ENCODE measurements at regions not wholly inside any gene's neighbourhood (a gene's known extent, or its start where the extent isn't known, plus 50 kb on each side); places are given as distances from the start of the nearest gene placed in this dataset.

DNA sequence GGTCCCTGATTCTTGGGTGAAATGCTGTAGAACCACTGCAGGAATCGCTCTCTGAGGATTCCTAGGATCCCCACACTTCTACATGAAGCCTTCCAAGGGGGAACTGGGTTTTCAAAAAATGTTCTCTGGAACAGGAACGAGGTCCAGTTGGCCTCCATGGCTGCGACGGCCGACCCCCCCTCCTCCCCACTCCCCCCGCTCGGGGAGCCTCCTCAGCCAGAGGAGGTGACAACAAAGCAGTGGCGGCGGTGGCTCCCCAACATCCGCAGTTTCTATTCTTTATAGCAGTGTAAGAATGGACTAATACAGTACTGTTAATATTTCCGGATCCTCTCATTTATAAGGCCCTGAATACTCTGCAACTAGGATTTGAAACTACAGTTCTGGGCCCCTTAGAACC, 84.0 kb upstream of the PLAAT1 start:
- no peak for DNase-seq (ENCODE audit: low spot score)
- no TSS peak for BruUV-seq (replicated peaks)
- intact Hi-C loops (cut with micrococcal nuclease; ENCODE audit: unreplicated experiment): loop anchor here (1.0 kb wide), 1 partner anchor 10 kb away; no protein-coding TSS in a partner anchor
- POLR2A ChIA-PET (ENCODE audit: low non-redundant PET): no interaction called here
- Histone ChIP-seq H3K4me1 (ENCODE audit: insufficient read depth, low read length, poor library complexity, severe bottlenecking) (no peaks in the 10 kb centered on the region), H3K4me3 (ENCODE audit: low read depth, low read length, poor library complexity, severe bottlenecking) (no peak overlapping the region), H3K27me3 (replicated peaks; ENCODE audit: insufficient read depth, low read depth, low read length, poor library complexity) (peaks cover 4% of the 10 kb centered on the region), H3K9me3 (ENCODE audit: low read depth, low read length, poor library complexity, severe bottlenecking) (no peaks in the 10 kb centered on the region), H3K27ac (ENCODE audit: low read depth, low read length, poor library complexity, severe bottlenecking) (no peak overlapping the region), H3K36me3 (ENCODE audit: insufficient read depth, low read length, poor library complexity, severe bottlenecking) (no peaks in the 10 kb centered on the region)
- CTCF ChIA-PET: no interaction called here
- TF ChIP-seq, protein P1, sequence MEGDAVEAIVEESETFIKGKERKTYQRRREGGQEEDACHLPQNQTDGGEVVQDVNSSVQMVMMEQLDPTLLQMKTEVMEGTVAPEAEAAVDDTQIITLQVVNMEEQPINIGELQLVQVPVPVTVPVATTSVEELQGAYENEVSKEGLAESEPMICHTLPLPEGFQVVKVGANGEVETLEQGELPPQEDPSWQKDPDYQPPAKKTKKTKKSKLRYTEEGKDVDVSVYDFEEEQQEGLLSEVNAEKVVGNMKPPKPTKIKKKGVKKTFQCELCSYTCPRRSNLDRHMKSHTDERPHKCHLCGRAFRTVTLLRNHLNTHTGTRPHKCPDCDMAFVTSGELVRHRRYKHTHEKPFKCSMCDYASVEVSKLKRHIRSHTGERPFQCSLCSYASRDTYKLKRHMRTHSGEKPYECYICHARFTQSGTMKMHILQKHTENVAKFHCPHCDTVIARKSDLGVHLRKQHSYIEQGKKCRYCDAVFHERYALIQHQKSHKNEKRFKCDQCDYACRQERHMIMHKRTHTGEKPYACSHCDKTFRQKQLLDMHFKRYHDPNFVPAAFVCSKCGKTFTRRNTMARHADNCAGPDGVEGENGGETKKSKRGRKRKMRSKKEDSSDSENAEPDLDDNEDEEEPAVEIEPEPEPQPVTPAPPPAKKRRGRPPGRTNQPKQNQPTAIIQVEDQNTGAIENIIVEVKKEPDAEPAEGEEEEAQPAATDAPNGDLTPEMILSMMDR (conservative IDR thresholded peaks at IDR 0.05; ENCODE audit: low read depth, low read length): no peak
- TF ChIP-seq EZH2 (IDR thresholded peaks at IDR 0.05; ENCODE audit: borderline replicate concordance, low read depth, low read length, poor library complexity, severe bottlenecking): no peak

DNA sequence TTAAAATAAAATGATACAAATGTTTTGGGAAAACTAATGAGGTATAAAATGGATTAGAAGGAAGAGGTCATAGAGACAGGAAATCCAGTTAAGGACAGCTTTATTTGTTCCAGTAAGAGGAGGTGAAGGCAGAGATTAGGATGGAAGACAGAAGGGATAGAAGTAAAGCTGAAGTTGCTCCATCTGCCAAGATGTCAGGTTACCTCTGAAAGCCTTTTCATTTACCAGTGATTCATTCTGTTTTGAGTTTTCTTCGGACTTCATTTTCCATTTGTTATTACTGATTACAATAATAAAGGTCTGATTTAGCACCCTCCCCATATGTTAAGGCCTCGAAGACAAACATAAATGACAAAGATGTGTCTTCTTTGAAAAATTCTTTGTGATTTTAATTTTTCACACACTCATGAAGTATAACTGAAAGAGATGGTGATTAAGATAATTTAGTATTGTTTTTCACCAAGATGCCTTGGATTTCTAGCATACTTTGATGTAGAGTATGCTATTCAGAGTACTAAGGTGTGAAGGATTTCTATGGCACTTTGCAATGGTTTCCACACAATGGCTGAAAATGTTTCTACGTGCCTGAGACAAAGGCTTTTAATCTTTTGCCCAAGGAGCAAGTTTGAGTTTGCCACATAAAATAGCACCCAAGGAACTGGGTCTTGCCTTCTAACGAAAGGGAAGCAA, 75.4 kb upstream of the PLAAT1 start:
- BruUV-seq (replicated peaks): no TSS peak
- no peak for DNase-seq (ENCODE audit: low spot score)
- intact Hi-C loops (cut with micrococcal nuclease; ENCODE audit: unreplicated experiment): no loop called here
- Histone ChIP-seq H3K27me3 (replicated peaks; ENCODE audit: insufficient read depth, low read depth, low read length, poor library complexity) (peaks cover 11% of the 10 kb centered on the region), H3K27ac (ENCODE audit: low read depth, low read length, poor library complexity, severe bottlenecking) (no peak overlapping the region), H3K36me3 (ENCODE audit: insufficient read depth, low read length, poor library complexity, severe bottlenecking) (no peaks in the 10 kb centered on the region), H3K4me1 (ENCODE audit: insufficient read depth, low read length, poor library complexity, severe bottlenecking) (no peaks in the 10 kb centered on the region), H3K9me3 (ENCODE audit: low read depth, low read length, poor library complexity, severe bottlenecking) (no peaks in the 10 kb centered on the region), H3K4me3 (ENCODE audit: low read depth, low read length, poor library complexity, severe bottlenecking) (no peak overlapping the region)
- TF ChIP-seq EZH2 (IDR thresholded peaks at IDR 0.05; ENCODE audit: borderline replicate concordance, low read depth, low read length, poor library complexity, severe bottlenecking): no peak
- TF ChIP-seq, protein P1 (conservative IDR thresholded peaks at IDR 0.05; ENCODE audit: low read depth, low read length): no peak
- CTCF ChIA-PET: no interaction called here
- POLR2A ChIA-PET (ENCODE audit: low non-redundant PET): no interaction called here

DNA sequence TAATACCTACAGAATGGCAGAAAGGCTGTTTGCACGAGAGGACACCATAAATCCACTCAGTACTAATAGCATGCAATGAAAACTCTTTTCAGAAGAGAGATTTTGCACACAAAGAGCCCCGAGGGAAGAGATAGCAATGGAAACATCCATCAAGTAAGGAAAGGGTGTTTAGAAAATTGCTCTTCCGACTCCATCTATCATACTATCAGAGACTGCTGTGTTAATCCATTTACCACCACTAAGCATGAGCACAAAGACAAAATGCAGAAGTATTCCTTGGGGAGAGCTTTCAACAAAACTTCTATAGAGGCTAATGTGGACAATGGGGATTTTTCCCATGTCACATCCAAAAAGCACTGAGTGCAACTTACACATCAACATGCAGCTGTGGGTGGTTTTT, 72.1 kb upstream of the PLAAT1 start:
- peak; percentile 78 for DNase-seq (ENCODE audit: low spot score)
- no peaks in the 10 kb centered on the region for H3K9me3 ChIP-seq (ENCODE audit: low read depth, low read length, poor library complexity, severe bottlenecking)
- H3K4me1 ChIP-seq (ENCODE audit: insufficient read depth, low read length, poor library complexity, severe bottlenecking): no peaks in the 10 kb centered on the region
- H3K27me3 ChIP-seq (replicated peaks; ENCODE audit: insufficient read depth, low read depth, low read length, poor library complexity): peaks cover 18% of the 10 kb centered on the region
- TF ChIP-seq EZH2 (IDR thresholded peaks at IDR 0.05; ENCODE audit: borderline replicate concordance, low read depth, low read length, poor library complexity, severe bottlenecking): no peak
- TF ChIP-seq, protein P1 (conservative IDR thresholded peaks at IDR 0.05; ENCODE audit: low read depth, low read length): no peak
- intact Hi-C loops (cut with micrococcal nuclease; ENCODE audit: unreplicated experiment): no loop called here
- BruUV-seq (replicated peaks): no TSS peak
- H3K27ac ChIP-seq (ENCODE audit: low read depth, low read length, poor library complexity, severe bottlenecking): no peak overlapping the region
- H3K4me3 ChIP-seq (ENCODE audit: low read depth, low read length, poor library complexity, severe bottlenecking): no peak overlapping the region
- H3K36me3 ChIP-seq (ENCODE audit: insufficient read depth, low read length, poor library complexity, severe bottlenecking): no peaks in the 10 kb centered on the region
- ChIA-PET CTCF (no interaction called here), POLR2A (ENCODE audit: low non-redundant PET) (no interaction called here)

Data from A673 (cell line).